ENCODE measurements at regions not wholly inside any gene's neighbourhood (a gene's known extent, or its start where the extent isn't known, plus 50 kb on each side); places are given as distances from the start of the nearest gene placed in this dataset.
A peak's percentile ranks its signal among the peaks of the same experiment; 100 is the strongest.

DNA sequence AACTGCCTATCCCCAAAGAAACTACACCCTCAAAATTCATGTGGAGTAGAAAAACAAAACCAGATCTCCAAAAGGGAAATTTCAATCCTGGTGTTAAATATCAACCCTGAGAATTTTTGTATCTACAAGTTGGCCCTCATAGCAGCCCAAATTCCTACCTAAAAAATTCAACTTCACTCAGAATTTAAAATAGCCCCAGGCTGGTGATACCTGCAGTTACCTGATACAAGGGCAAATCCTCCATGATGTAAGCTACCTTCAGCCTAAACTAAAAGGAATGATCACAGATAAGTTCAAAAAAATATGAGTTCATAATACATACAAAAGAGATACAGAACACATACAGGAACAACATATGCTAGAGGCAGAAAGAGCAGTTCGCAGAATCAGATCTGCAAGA is 138.4 kb downstream of the HNRNPD start:
- no peak overlapping the region for H3K4me3 Mint-ChIP-seq (ENCODE audit: unreplicated experiment)
- CTCF ChIA-PET: interaction anchor here (0.9 kb wide), 1 partner anchor 769 kb away, joined by 3 read pairs; no protein-coding TSS in a partner anchor
- intact Hi-C loops (cut with micrococcal nuclease): no loop called here
- H3K27me3 Mint-ChIP-seq (ENCODE audit: insufficient read depth, unreplicated experiment): peaks cover 6% of the 10 kb centered on the region
- H3K27ac Mint-ChIP-seq (ENCODE audit: low read depth, unreplicated experiment): no peak overlapping the region
- TF ChIP-seq, protein P1, sequence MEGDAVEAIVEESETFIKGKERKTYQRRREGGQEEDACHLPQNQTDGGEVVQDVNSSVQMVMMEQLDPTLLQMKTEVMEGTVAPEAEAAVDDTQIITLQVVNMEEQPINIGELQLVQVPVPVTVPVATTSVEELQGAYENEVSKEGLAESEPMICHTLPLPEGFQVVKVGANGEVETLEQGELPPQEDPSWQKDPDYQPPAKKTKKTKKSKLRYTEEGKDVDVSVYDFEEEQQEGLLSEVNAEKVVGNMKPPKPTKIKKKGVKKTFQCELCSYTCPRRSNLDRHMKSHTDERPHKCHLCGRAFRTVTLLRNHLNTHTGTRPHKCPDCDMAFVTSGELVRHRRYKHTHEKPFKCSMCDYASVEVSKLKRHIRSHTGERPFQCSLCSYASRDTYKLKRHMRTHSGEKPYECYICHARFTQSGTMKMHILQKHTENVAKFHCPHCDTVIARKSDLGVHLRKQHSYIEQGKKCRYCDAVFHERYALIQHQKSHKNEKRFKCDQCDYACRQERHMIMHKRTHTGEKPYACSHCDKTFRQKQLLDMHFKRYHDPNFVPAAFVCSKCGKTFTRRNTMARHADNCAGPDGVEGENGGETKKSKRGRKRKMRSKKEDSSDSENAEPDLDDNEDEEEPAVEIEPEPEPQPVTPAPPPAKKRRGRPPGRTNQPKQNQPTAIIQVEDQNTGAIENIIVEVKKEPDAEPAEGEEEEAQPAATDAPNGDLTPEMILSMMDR (IDR thresholded peaks at IDR 0.05; ENCODE audit: unreplicated experiment): no peak
- BruUV-seq (replicated peaks): no TSS peak
- POLR2A ChIA-PET: no interaction called here
- peaks cover 9% of the 10 kb centered on the region for H3K4me1 Mint-ChIP-seq (ENCODE audit: insufficient read depth, unreplicated experiment)
- DNase-seq (ENCODE audit: unreplicated experiment): no peak
- no peaks in the 10 kb centered on the region for H3K36me3 Mint-ChIP-seq (ENCODE audit: insufficient read depth, unreplicated experiment)
- H3K9me3 Mint-ChIP-seq (ENCODE audit: unreplicated experiment): peaks cover 7% of the 10 kb centered on the region

DNA sequence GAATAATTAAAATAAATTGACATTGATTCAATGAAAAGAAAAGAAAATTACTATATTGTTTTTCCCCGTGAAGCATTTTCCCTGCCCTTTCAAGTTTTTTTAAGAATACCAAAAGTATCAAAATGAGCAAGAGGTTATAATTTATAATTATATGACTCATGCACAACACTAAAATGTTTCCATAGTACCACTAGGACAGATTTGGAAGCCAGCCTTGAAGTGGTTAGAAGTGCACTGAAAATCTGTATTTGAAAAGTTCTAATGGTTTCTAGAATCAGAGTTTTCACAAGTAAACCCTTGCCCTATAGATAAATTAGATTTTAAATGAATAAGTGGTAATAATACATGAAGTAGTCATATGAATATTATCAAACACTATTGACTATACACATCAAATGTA is 140.9 kb downstream of the HNRNPD start:
- POLR2A ChIA-PET: interaction anchor here (0.7 kb wide), 1 partner anchor 307 kb away, joined by 3 read pairs; no protein-coding TSS in a partner anchor
- H3K9me3 Mint-ChIP-seq (ENCODE audit: unreplicated experiment): peaks cover 7% of the 10 kb centered on the region
- BruUV-seq (replicated peaks): no TSS peak

DNA sequence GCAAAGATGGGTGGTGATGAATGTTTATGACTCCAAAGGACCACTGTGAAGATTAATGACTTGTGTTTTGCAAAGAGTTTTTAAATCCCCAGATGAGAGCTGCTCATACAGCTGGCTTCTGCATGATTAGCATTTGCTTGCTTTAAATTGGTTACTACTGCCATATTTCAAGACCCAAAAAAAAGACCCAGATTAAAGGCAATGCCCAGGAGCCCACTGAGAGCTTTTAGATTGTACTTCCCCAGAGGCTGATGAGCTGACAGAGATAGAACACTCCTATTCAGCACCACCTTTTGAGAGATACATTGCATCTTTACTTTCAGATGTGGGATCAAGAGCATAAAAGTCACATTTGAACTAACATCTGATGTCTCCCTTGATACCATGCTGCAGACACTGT is 142.0 kb downstream of the HNRNPD start:
- TF ChIP-seq, protein P1 (IDR thresholded peaks at IDR 0.05; ENCODE audit: unreplicated experiment): no peak
- Mint-ChIP-seq H3K36me3 (ENCODE audit: insufficient read depth, unreplicated experiment) (no peaks in the 10 kb centered on the region), H3K9me3 (ENCODE audit: unreplicated experiment) (peaks cover 7% of the 10 kb centered on the region), H3K27ac (ENCODE audit: low read depth, unreplicated experiment) (no peak overlapping the region), H3K4me1 (ENCODE audit: insufficient read depth, unreplicated experiment) (peaks cover 14% of the 10 kb centered on the region), H3K4me3 (ENCODE audit: unreplicated experiment) (no peak overlapping the region), H3K27me3 (ENCODE audit: insufficient read depth, unreplicated experiment) (no peaks in the 10 kb centered on the region)
- CTCF ChIA-PET: interaction anchor here (0.6 to 1.4 kb wide), 3 partner anchors 37 to 351 kb away, joined by 3 to 4 read pairs (median 3); no protein-coding TSS in a partner anchor
- BruUV-seq (replicated peaks): no TSS peak
- no peak for DNase-seq (ENCODE audit: unreplicated experiment)
- intact Hi-C loops (cut with micrococcal nuclease): no loop called here
- POLR2A ChIA-PET: no interaction called here

More for the DNA sequence above, 140.9 kb downstream of the HNRNPD start:
- Mint-ChIP-seq H3K27ac (ENCODE audit: low read depth, unreplicated experiment) (no peak overlapping the region), H3K4me3 (ENCODE audit: unreplicated experiment) (no peak overlapping the region), H3K27me3 (ENCODE audit: insufficient read depth, unreplicated experiment) (no peaks in the 10 kb centered on the region), H3K36me3 (ENCODE audit: insufficient read depth, unreplicated experiment) (no peaks in the 10 kb centered on the region), H3K4me1 (ENCODE audit: insufficient read depth, unreplicated experiment) (peaks cover 14% of the 10 kb centered on the region)
- peak; percentile 14 for DNase-seq (ENCODE audit: unreplicated experiment)
- intact Hi-C loops (cut with micrococcal nuclease): no loop called here
- CTCF ChIA-PET: no interaction called here
- TF ChIP-seq, protein P1 (IDR thresholded peaks at IDR 0.05; ENCODE audit: unreplicated experiment): no peak

DNA sequence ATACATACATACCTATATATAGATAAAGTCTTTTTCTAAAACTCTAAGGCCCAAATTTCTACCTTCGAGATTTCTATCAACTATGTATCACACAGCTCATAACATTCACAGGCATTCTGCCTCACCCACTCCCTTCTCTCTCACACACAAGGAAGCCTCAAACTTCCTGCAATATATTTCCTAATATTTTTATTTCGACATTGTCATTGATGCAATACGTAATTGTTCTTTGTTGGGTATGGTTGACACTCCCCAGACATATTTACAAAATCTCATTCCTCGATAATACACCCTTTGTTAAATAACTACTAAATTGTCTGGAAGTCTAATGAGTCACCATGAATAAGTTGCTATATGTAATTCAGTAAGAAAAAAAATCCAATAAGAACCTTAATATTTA is 143.5 kb downstream of the HNRNPD start:
- intact Hi-C loops (cut with micrococcal nuclease): no loop called here
- CTCF ChIA-PET: interaction anchor here (1.4 kb wide), 1 partner anchor 38 kb away, joined by 3 read pairs; no protein-coding TSS in a partner anchor

More for the DNA sequence above, 143.5 kb downstream of the HNRNPD start:
- Mint-ChIP-seq H3K36me3 (ENCODE audit: insufficient read depth, unreplicated experiment) (no peaks in the 10 kb centered on the region), H3K4me1 (ENCODE audit: insufficient read depth, unreplicated experiment) (peaks cover 14% of the 10 kb centered on the region), H3K27ac (ENCODE audit: low read depth, unreplicated experiment) (peak overlapping the region; percentile 81), H3K27me3 (ENCODE audit: insufficient read depth, unreplicated experiment) (no peaks in the 10 kb centered on the region), H3K4me3 (ENCODE audit: unreplicated experiment) (no peak overlapping the region), H3K9me3 (ENCODE audit: unreplicated experiment) (no peaks in the 10 kb centered on the region)
- POLR2A ChIA-PET: no interaction called here
- TF ChIP-seq, protein P1 (IDR thresholded peaks at IDR 0.05; ENCODE audit: unreplicated experiment): no peak
- peak; percentile 79 for DNase-seq (ENCODE audit: unreplicated experiment)
- no TSS peak for BruUV-seq (replicated peaks)
